Testis (tissue), 2 donors: ENCODE measurements at regions not wholly inside any gene's neighbourhood (a gene's known extent, or its start where the extent isn't known, plus 50 kb on each side); places are given as distances from the start of the nearest gene placed in this dataset.

Source experiments
- DNase-seq: peaks from one replicate; pipeline ENCODE4 v3.0.0-alpha.2; 2019
- H3K27ac ChIP-seq, 2 donors: fragments of 200-600 bp; sonication (generic); one replicate each; pipeline ENCODE4 v1.5.1; 2019
- H3K27me3 ChIP-seq: fragments of 200-600 bp; sonication (generic); one replicate; pipeline ENCODE4 v1.5.1; 2019
- H3K36me3 ChIP-seq: fragments of 200-600 bp; sonication (generic); one replicate; pipeline ENCODE4 v1.5.1; 2017; ENCODE audit warnings: low read depth; ENCODE audit errors: missing control alignments
- H3K4me1 ChIP-seq: fragments of 200-600 bp; sonication (generic); one replicate; pipeline ENCODE4 v1.5.1; 2019
- H3K4me3 ChIP-seq, 2 donors: fragments of 200-600 bp; sonication (generic); one replicate each; pipeline ENCODE4 v1.5.1; 2017 to 2019
- H3K9me3 ChIP-seq: fragments of 200-600 bp; sonication (generic); one replicate; pipeline ENCODE4 v1.5.1; 2017
- CTCF ChIP-seq, 3 experiments: fragments of 450-650 bp in 2 of 3; fragments of 200-600 bp in 1 of 3; sonication (generic) in 1 of 3; IDR thresholded peaks; one replicate each; pipeline ENCODE4 v1.5.1; 2016 to 2019; ENCODE audit warnings: antibody characterized with exemption in 3 of 3, mild to moderate bottlenecking in 2 of 3, moderate library complexity in 1 of 3
- POLR2A ChIP-seq: fragments of 450-650 bp; IDR thresholded peaks from one replicate; pipeline ENCODE4 v1.6.1; 2017; ENCODE audit warnings: antibody characterized with exemption, mild to moderate bottlenecking, moderate library complexity
- WGBS, 2 donors: methylation state at CpG; one replicate each; pipeline ENCODE4 v1.1.5; 2018; 5-methylcytosine and 5-hydroxymethylcytosine counted together
- intact Hi-C: fragments of 100-400 bp; cut with DNase I; formaldehyde crosslinking; loops from one replicate; pipeline ENCODE4 v1.15.1; 2023; ENCODE audit warnings: low total_unique reads

- Histone ChIP-seq H3K4me3 (no peak overlapping the region), H3K27ac (no peak overlapping the region), H3K27me3 (no peaks in the 10 kb centered on the region), H3K9me3 (no peaks in the 10 kb centered on the region), H3K4me1 (no peaks in the 10 kb centered on the region), H3K36me3 (no peaks in the 10 kb centered on the region)
- intact Hi-C loops: no loop called here
- no peak for TF ChIP-seq CTCF (IDR thresholded peaks at IDR 0.05)
- TF ChIP-seq POLR2A: no peak
- WGBS, 2 donors: 80 to 86% methylated on average over 1 of the region's 1 CpG
- DNase-seq: no peak
Observed at GRCh38 chr12:59839514-59839913, 243.7 kb downstream of the SLC16A7 start.

GRCh38 chr12:59843260-59843843 lies 247.5 kb downstream of the SLC16A7 start:
- intact Hi-C loops: no loop called here
- no peaks in the 10 kb centered on the region for H3K4me1 ChIP-seq
- TF ChIP-seq CTCF (IDR thresholded peaks at IDR 0.05) (no peak), POLR2A (no peak)
- no peaks in the 10 kb centered on the region for H3K27me3 ChIP-seq
- WGBS, 2 donors: 84 to 94% methylated on average over 3 of the region's 3 CpGs
- H3K27ac ChIP-seq: no peak overlapping the region
- no peaks in the 10 kb centered on the region for H3K9me3 ChIP-seq
- H3K36me3 ChIP-seq: no peaks in the 10 kb centered on the region
- DNase-seq: no peak
- no peak overlapping the region for H3K4me3 ChIP-seq

GRCh38 chr12:59844750-59845149 lies 248.9 kb downstream of the SLC16A7 start:
- intact Hi-C loops: no loop called here
- H3K36me3 ChIP-seq: no peaks in the 10 kb centered on the region
- no peak overlapping the region for H3K4me3 ChIP-seq
- H3K9me3 ChIP-seq: no peaks in the 10 kb centered on the region
- TF ChIP-seq POLR2A (no peak), CTCF (IDR thresholded peaks at IDR 0.05) (no peak)
- no peak overlapping the region for H3K27ac ChIP-seq
- no peak for DNase-seq
- H3K27me3 ChIP-seq: no peaks in the 10 kb centered on the region
- H3K4me1 ChIP-seq: no peaks in the 10 kb centered on the region

- intact Hi-C loops: no loop called here
- Histone ChIP-seq H3K36me3 (no peaks in the 10 kb centered on the region), H3K27me3 (no peaks in the 10 kb centered on the region), H3K9me3 (no peaks in the 10 kb centered on the region), H3K4me3 (no peak overlapping the region), H3K27ac (no peak overlapping the region), H3K4me1 (no peaks in the 10 kb centered on the region)
- TF ChIP-seq POLR2A (no peak), CTCF (IDR thresholded peaks at IDR 0.05) (no peak)
- no peak for DNase-seq
- WGBS, 2 donors: 88 to 95% methylated on average over 1 of the region's 1 CpG
Observed at GRCh38 chr12:59845293-59845692, 249.5 kb downstream of the SLC16A7 start.

GRCh38 chr12:59847127-59847526 lies 251.3 kb downstream of the SLC16A7 start:
- no peak for DNase-seq
- intact Hi-C loops: no loop called here
- H3K36me3 ChIP-seq: no peaks in the 10 kb centered on the region
- no peaks in the 10 kb centered on the region for H3K4me1 ChIP-seq
- TF ChIP-seq CTCF (IDR thresholded peaks at IDR 0.05) (no peak), POLR2A (no peak)
- H3K27ac ChIP-seq: no peak overlapping the region
- no peaks in the 10 kb centered on the region for H3K27me3 ChIP-seq
- no peak overlapping the region for H3K4me3 ChIP-seq
- no peaks in the 10 kb centered on the region for H3K9me3 ChIP-seq
